RWPE2 (cell line): ENCODE measurements at regions not wholly inside any gene's neighbourhood (a gene's known extent, or its start where the extent isn't known, plus 50 kb on each side); places are given as distances from the start of the nearest gene placed in this dataset.

ENCODE experiments used
- ATAC-seq: fragments of 200-7000 bp; cut with Tn5 transposase; 3 replicates; pipeline ENCODE4 v1.9.1; 2021; ENCODE audit warnings: low read depth
- DNase-seq: peaks from one replicate; pipeline ENCODE4 v3.0.0-alpha.2; 2020; ENCODE audit warnings: low spot score
- H3K27ac ChIP-seq: fragments of 450-650 bp; 2 replicates; pipeline ENCODE4 v1.5.1; 2017; ENCODE audit warnings: mild to moderate bottlenecking; ENCODE audit not compliant: poor library complexity, severe bottlenecking
- H3K27me3 ChIP-seq: fragments of 250-450 bp; sonication (Bioruptor Pico); 2 replicates; pipeline ENCODE4 v1.5.1; 2021; ENCODE audit warnings: mild to moderate bottlenecking, moderate library complexity; ENCODE audit not compliant: insufficient read depth, poor library complexity, severe bottlenecking
- H3K36me3 ChIP-seq: fragments of 250-450 bp; sonication (Bioruptor Pico); 2 replicates; pipeline ENCODE4 v1.5.1; 2020; ENCODE audit warnings: low read depth, mild to moderate bottlenecking, moderate library complexity
- H3K4me1 ChIP-seq: fragments of 250-450 bp; sonication (Bioruptor Pico); 2 replicates; pipeline ENCODE4 v1.5.1; 2021; ENCODE audit warnings: mild to moderate bottlenecking, moderate library complexity; ENCODE audit not compliant: insufficient read depth, poor library complexity, severe bottlenecking
- H3K4me3 ChIP-seq: fragments of 250-450 bp; sonication (Bioruptor Pico); 2 replicates; pipeline ENCODE4 v1.5.1; 2021; ENCODE audit warnings: mild to moderate bottlenecking, moderate library complexity; ENCODE audit not compliant: severe bottlenecking
- H3K9me3 ChIP-seq: fragments of 250-450 bp; sonication (Bioruptor Pico); 2 replicates; pipeline ENCODE4 v1.5.1; 2021; ENCODE audit warnings: mild to moderate bottlenecking, moderate library complexity; ENCODE audit not compliant: severe bottlenecking
- CTCF ChIP-seq: fragments of 450-650 bp; IDR thresholded peaks from one replicate; pipeline ENCODE4 v1.5.1; 2017; ENCODE audit warnings: mild to moderate bottlenecking, moderate library complexity; ENCODE audit not compliant: poor library complexity, severe bottlenecking

DNA sequence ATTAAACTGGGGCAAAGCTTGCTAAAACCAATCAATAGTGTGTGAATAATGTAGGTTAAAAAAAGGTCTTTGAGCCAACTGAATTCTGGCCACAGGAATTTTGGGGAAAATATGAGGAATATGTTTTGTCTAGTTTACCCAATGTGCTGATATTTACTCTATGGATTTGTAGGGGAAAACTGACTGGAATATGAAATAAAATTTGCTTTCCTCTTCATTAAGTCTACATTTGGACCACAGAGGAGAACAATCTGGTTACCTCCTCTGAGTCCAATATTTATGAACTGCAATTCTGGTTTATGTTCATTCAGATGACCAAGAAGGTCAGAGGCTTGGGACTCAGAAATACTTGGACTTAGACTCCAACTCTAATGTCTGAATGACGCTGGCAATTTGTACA is 1042.2 kb upstream of the CNTNAP5 start:
- no peak for TF ChIP-seq CTCF
- ATAC-seq, result no peak
- DNase-seq, result no peak

DNA sequence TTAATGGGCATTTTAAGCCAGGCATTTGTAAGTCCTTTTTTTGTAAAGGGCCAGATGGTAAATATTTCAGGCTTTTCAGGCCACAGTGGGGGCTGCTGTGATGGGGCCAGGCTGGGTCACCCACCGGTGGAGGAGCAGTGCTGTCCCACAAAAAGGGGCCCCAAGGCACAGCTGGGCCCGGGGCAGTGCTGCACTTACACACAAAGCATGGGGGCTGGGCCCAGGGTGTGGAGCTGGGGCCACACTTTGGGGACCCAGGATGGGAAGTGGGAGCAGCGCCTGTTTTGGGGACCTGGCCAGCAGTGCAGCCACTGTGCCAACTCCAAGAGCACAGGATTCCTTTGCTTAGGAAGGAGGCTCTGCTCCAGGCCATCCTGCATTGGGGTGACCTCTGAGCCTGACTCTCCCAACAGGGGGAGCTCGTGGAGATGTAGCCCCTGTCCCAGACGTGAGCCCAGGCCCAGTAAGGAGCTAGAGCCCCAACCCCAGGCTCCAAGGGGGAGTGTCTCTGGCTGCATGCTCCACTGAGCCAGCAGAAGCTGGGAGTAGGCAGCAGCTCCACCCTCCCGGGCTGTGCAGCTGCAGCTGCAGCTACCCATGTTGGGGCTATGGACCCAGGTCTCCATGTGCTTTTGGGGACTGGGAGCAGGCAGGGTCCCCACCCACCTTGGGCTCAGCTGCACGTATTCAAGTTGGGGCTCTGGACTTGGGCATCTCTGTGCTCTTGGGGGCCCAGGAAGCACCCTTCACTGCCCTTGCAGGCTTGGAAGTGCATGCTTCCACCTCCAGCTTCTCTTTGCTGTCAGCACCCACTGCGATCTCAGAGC is 1036.5 kb upstream of the CNTNAP5 start:
- ATAC-seq, result no peak
- no peak for DNase-seq
- no peak for TF ChIP-seq CTCF

More for the DNA sequence above, 1042.2 kb upstream of the CNTNAP5 start:
- Histone ChIP-seq H3K36me3 (no peaks in the 10 kb centered on the region), H3K27me3 (no peaks in the 10 kb centered on the region), H3K9me3 (no peaks in the 10 kb centered on the region), H3K4me3 (no peak overlapping the region), H3K27ac (no peak overlapping the region), H3K4me1 (no peaks in the 10 kb centered on the region)

GRCh38 chr2:122993592-122993991 is 1031.5 kb upstream of the CNTNAP5 start:
- DNase-seq, result no peak
- no peak for ATAC-seq
- H3K27me3 ChIP-seq, result peaks cover 4% of the 10 kb centered on the region
- H3K27ac ChIP-seq, result no peak overlapping the region
- H3K4me3 ChIP-seq, result no peak overlapping the region
- no peaks in the 10 kb centered on the region for H3K4me1 ChIP-seq
- H3K36me3 ChIP-seq, result no peaks in the 10 kb centered on the region
- TF ChIP-seq CTCF, result no peak
- no peaks in the 10 kb centered on the region for H3K9me3 ChIP-seq

More for the DNA sequence above, 1036.5 kb upstream of the CNTNAP5 start:
- H3K9me3 ChIP-seq, result no peaks in the 10 kb centered on the region
- H3K36me3 ChIP-seq, result no peaks in the 10 kb centered on the region
- peaks cover 2% of the 10 kb centered on the region for H3K27me3 ChIP-seq
- no peak overlapping the region for H3K4me3 ChIP-seq
- H3K4me1 ChIP-seq, result no peaks in the 10 kb centered on the region
- H3K27ac ChIP-seq, result no peak overlapping the region

GRCh38 chr2:122999258-122999657 is 1025.8 kb upstream of the CNTNAP5 start:
- H3K4me1 ChIP-seq, result no peaks in the 10 kb centered on the region
- no peak overlapping the region for H3K27ac ChIP-seq
- H3K36me3 ChIP-seq, result no peaks in the 10 kb centered on the region
- H3K27me3 ChIP-seq, result no peaks in the 10 kb centered on the region
- no peak for DNase-seq
- no peaks in the 10 kb centered on the region for H3K9me3 ChIP-seq
- no peak overlapping the region for H3K4me3 ChIP-seq
- no peak for ATAC-seq
- no peak for TF ChIP-seq CTCF

- no peaks in the 10 kb centered on the region for H3K9me3 ChIP-seq
- H3K27me3 ChIP-seq, result no peaks in the 10 kb centered on the region
- TF ChIP-seq CTCF, result no peak
- H3K4me1 ChIP-seq, result no peaks in the 10 kb centered on the region
- ATAC-seq (no peak), DNase-seq (no peak)
- H3K27ac ChIP-seq, result no peak overlapping the region
- H3K4me3 ChIP-seq, result no peak overlapping the region
- H3K36me3 ChIP-seq, result no peaks in the 10 kb centered on the region
These were observed 1025.3 kb upstream of the CNTNAP5 start for GRCh38 chr2:122999821-123000220.
